AG09309 (cell line): ENCODE measurements at regions not wholly inside any gene's neighbourhood (a gene's known extent, or its start where the extent isn't known, plus 50 kb on each side); places are given as distances from the start of the nearest gene placed in this dataset.

ENCODE experiments used
- DNase-seq: peaks from one replicate; pipeline ENCODE4 v3.0.0-alpha.2; 2010; ENCODE audit warnings: low read depth
- H3K4me3 ChIP-seq: 2 replicates; pipeline ENCODE4 v1.5.1; 2011; ENCODE audit warnings: mild to moderate bottlenecking, low read depth, low read length, moderate library complexity; ENCODE audit not compliant: control insufficient read depth
- CTCF ChIP-seq: IDR thresholded peaks from 2 replicates; pipeline ENCODE4 v1.5.1; 2011; ENCODE audit warnings: mild to moderate bottlenecking, low read depth, low read length, inconsistent platforms; ENCODE audit not compliant: insufficient read depth, control insufficient read depth; ENCODE audit errors: missing control alignments

- H3K4me3 ChIP-seq, result no peak overlapping the region
- peak; percentile 90 for TF ChIP-seq CTCF
- DNase-seq, result peak; percentile 33
Observed at GRCh38 chr20:24160563-24161281, 172.1 kb upstream of the GGTLC1 start.

- TF ChIP-seq CTCF, result no peak
- DNase-seq, result no peak
Observed at GRCh38 chr20:24158281-24158680, 169.7 kb upstream of the GGTLC1 start.

GRCh38 chr20:24157213-24157612, 168.6 kb upstream of the GGTLC1 start:
- DNase-seq, result no peak
- H3K4me3 ChIP-seq, result no peak overlapping the region
- no peak for TF ChIP-seq CTCF

More at GRCh38 chr20:24158281-24158680, 169.7 kb upstream of the GGTLC1 start:
- no peak overlapping the region for H3K4me3 ChIP-seq

- no peak for TF ChIP-seq CTCF
- H3K4me3 ChIP-seq, result no peak overlapping the region
- DNase-seq, result no peak
Observed at GRCh38 chr20:24153101-24154040, 164.8 kb upstream of the GGTLC1 start.

GRCh38 chr20:24151621-24152294, 163.2 kb upstream of the GGTLC1 start:
- no peak overlapping the region for H3K4me3 ChIP-seq
- DNase-seq, result no peak
- no peak for TF ChIP-seq CTCF

- TF ChIP-seq CTCF, result no peak
- H3K4me3 ChIP-seq, result no peak overlapping the region
- no peak for DNase-seq
Observed at GRCh38 chr20:24150406-24150805, 161.8 kb upstream of the GGTLC1 start.
